K562 (cell line): ENCODE measurements at regions not wholly inside any gene's neighbourhood (a gene's known extent, or its start where the extent isn't known, plus 50 kb on each side); places are given as distances from the start of the nearest gene placed in this dataset.
A peak's percentile ranks its signal among the peaks of the same experiment; 100 is the strongest.

Experiments used
- ATAC-seq: fragments of 200-7000 bp; cut with Tn5 transposase; 3 replicates; pipeline ENCODE4 v1.9.1; 2020; ENCODE audit warnings: moderate library complexity
- BruUV-seq: library from RNA; stranded (reverse); fragments of 400-500 nt; replicated peaks from 2 replicates; lab custom pipeline; 2021; lab: Mats Ljungman, UMichigan
- CTCF ChIA-PET: fragments of 300-600 bp; formaldehyde crosslinking; extraction: SDS; loops from one replicate; lab custom pipeline; 2021; ENCODE audit warnings: low intra/inter-chr PET ratio; lab: Yijun Ruan, JAX
- POLR2A ChIA-PET: fragments of 300-600, 350-650 bp; sonication (Branson Sonifier 250); formaldehyde crosslinking; extraction: SDS; loops from one replicate; lab custom pipeline; 2021; ENCODE audit warnings: antibody characterized with exemption, inconsistent platforms; lab: Yijun Ruan, JAX
- DNase-seq, 4 experiments: peaks; one replicate each; pipeline versions ENCODE4 v3.0.0 to v3.0.0-alpha.2; 2011 to 2018; ENCODE audit warnings: low spot score in 3 of 4, mixed read lengths in 3 of 4; ENCODE audit errors: extremely low read depth in 1 of 4
- FAIRE-seq: peaks from 2 replicates; lab custom pipeline; 2011; peaks lifted over from hg19 to GRCh38; lab: Jason Lieb, UNC
- H2AFZ ChIP-seq: 2 replicates; pipeline ENCODE4 v1.6.0; 2011; ENCODE audit warnings: low read depth, low read length, control low read depth, inconsistent platforms
- H3K27ac ChIP-seq: fragments of 200-600 bp; 3 replicates; pipeline ENCODE4 v1.8.0; 2011; ENCODE audit warnings: low read depth, mild to moderate bottlenecking, control low read depth, inconsistent platforms, low read length, moderate library complexity, mixed read lengths; ENCODE audit errors: extremely low read depth
- H3K27me3 ChIP-seq, 2 experiments: fragments of 300-600 bp in 1 of 2; 2 replicates in 1 of 2; 3 replicates in 1 of 2; pipeline versions ENCODE4 v1.6.0 to v1.8.0; 2011; ENCODE audit warnings: inconsistent platforms in 2 of 2, low read length in 2 of 2, mild to moderate bottlenecking in 1 of 2, mixed read lengths in 1 of 2, moderate library complexity in 1 of 2; ENCODE audit not compliant: control insufficient read depth in 2 of 2, insufficient read depth in 2 of 2
- H3K36me3 ChIP-seq: fragments of 300-600 bp; 3 replicates; pipeline ENCODE4 v1.8.0; 2011; ENCODE audit warnings: mild to moderate bottlenecking, low read length, inconsistent platforms; ENCODE audit not compliant: control insufficient read depth, insufficient read depth
- H3K4me1 ChIP-seq, 2 experiments: fragments of 200-600 bp in 1 of 2; replicated peaks in 1 of 2; 2 replicates in 1 of 2; 3 replicates in 1 of 2; pipeline versions ENCODE4 v1.5.1 to v1.8.0; 2011; ENCODE audit warnings: inconsistent platforms in 2 of 2, low read length in 2 of 2, mild to moderate bottlenecking in 1 of 2, mixed read lengths in 1 of 2, moderate library complexity in 1 of 2; ENCODE audit not compliant: control insufficient read depth in 2 of 2, insufficient read depth in 2 of 2
- H3K4me2 ChIP-seq: 2 replicates; pipeline ENCODE4 v1.6.1; 2011; ENCODE audit warnings: low read length, control low read depth, inconsistent platforms, mixed read lengths; ENCODE audit not compliant: insufficient read depth
- H3K4me3 ChIP-seq: fragments of 200-600 bp; sonication (generic), shearing (Covaris generic); 2 replicates; pipeline ENCODE4 v1.5.1; 2016; ENCODE audit warnings: control low read depth, inconsistent platforms
- H3K79me2 ChIP-seq: fragments of 200-600 bp; 3 replicates; pipeline ENCODE4 v1.8.0; 2011; ENCODE audit warnings: low read length, inconsistent platforms; ENCODE audit not compliant: control insufficient read depth, insufficient read depth
- H3K9ac ChIP-seq, 2 experiments: 2 replicates each; pipeline versions ENCODE4 v1.6.0 to v1.6.1; 2011; ENCODE audit warnings: low read depth in 2 of 2, low read length in 2 of 2, control low read depth in 1 of 2, inconsistent platforms in 1 of 2, mild to moderate bottlenecking in 1 of 2, mixed read lengths in 1 of 2; ENCODE audit not compliant: insufficient read depth in 1 of 2
- H3K9me1 ChIP-seq: one replicate; pipeline ENCODE4 v1.6.0; 2011; ENCODE audit warnings: inconsistent platforms, mild to moderate bottlenecking, low read length, moderate library complexity; ENCODE audit not compliant: control insufficient read depth, insufficient read depth
- H3K9me3 ChIP-seq: replicated peaks from 2 replicates; pipeline ENCODE4 v1.5.1; 2011; ENCODE audit warnings: low read depth, low read length, inconsistent platforms; ENCODE audit not compliant: control insufficient read depth, insufficient read depth
- H4K20me1 ChIP-seq: replicated peaks from 2 replicates; pipeline ENCODE4 v1.6.1; 2011; ENCODE audit warnings: low read length, inconsistent platforms, mixed read lengths; ENCODE audit not compliant: control insufficient read depth, insufficient read depth
- ARID1B ChIP-seq: fragments of 450-650 bp; IDR thresholded peaks from 2 replicates; pipeline ENCODE4 v1.6.1; 2016; ENCODE audit warnings: antibody characterized with exemption, mild to moderate bottlenecking, inconsistent platforms
- C11orf30 ChIP-seq: fragments of 450-650 bp; IDR thresholded peaks from 2 replicates; pipeline ENCODE4 v1.6.1; 2016; ENCODE audit warnings: low read depth, mild to moderate bottlenecking
- DIDO1 ChIP-seq: fragments of 450-650 bp; IDR thresholded peaks from 2 replicates; pipeline ENCODE4 v1.6.1; 2016; ENCODE audit warnings: low read depth, missing biosample characterization, missing genetic modification characterization
- DNMT1 ChIP-seq: fragments of 450-650 bp; IDR thresholded peaks from 2 replicates; pipeline ENCODE4 v1.6.1; 2016; ENCODE audit warnings: antibody characterized with exemption, mild to moderate bottlenecking
- ERF ChIP-seq: fragments of 450-650 bp; formaldehyde crosslinking; IDR thresholded peaks from 2 replicates; pipeline ENCODE4 v1.4.0; 2020; ENCODE audit warnings: mild to moderate bottlenecking, mixed read lengths
- HNRNPH1 ChIP-seq: fragments of 200-400 bp; formaldehyde crosslinking; optimal IDR thresholded peaks from 2 replicates; pipeline ENCODE3; 2017; ENCODE audit warnings: low read depth, mild to moderate bottlenecking, low read length, moderate library complexity
- MAFF ChIP-seq: IDR thresholded peaks from 2 replicates; pipeline ENCODE4 v1.6.1; 2012; ENCODE audit warnings: low read length, improper control_type of control experiment
- MAFG ChIP-seq: fragments of 450-650 bp; conservative IDR thresholded peaks from 2 replicates; pipeline ENCODE4 v1.6.1; 2016; ENCODE audit warnings: missing genetic modification characterization, missing compliant biosample characterization
- MAFK ChIP-seq: IDR thresholded peaks from 2 replicates; pipeline ENCODE4 v1.6.1; 2011; ENCODE audit warnings: low read length, improper control_type of control experiment
- MXI1 ChIP-seq: IDR thresholded peaks from 2 replicates; pipeline ENCODE4 v1.6.1; 2011; ENCODE audit warnings: low read depth, mild to moderate bottlenecking, improper control_type of control experiment, low read length
- MYNN ChIP-seq, 2 experiments: sonication (generic); formaldehyde crosslinking in 1 of 2; IDR thresholded peaks; 2 replicates each; pipeline versions ENCODE4 v1.5.0 to v1.6.1; 2016 to 2020; ENCODE audit warnings: antibody characterized with exemption in 1 of 2, missing genetic modification reagents in 1 of 2
- NFE2 ChIP-seq: IDR thresholded peaks from 2 replicates; pipeline ENCODE4 v1.6.1; 2014; ENCODE audit warnings: antibody characterized with exemption, low read depth
- PRPF4 ChIP-seq: fragments of 200-400 bp; formaldehyde crosslinking; IDR thresholded peaks from one replicate; pipeline ENCODE4 v1.6.1; 2017; ENCODE audit warnings: low read length, low read depth, mild to moderate bottlenecking; ENCODE audit not compliant: insufficient read depth, poor library complexity, severe bottlenecking
- PTTG1 ChIP-seq: fragments of 450-650 bp; IDR thresholded peaks from 2 replicates; pipeline ENCODE4 v1.6.1; 2016; ENCODE audit warnings: low read depth, mild to moderate bottlenecking, missing genetic modification characterization, missing compliant biosample characterization
- ZKSCAN3 ChIP-seq: fragments of 250-450 bp; sonication (Bioruptor Pico); IDR thresholded peaks from 2 replicates; pipeline ENCODE4 v1.4.0; 2020
- ZNF124 ChIP-seq: sonication (generic); formaldehyde crosslinking; IDR thresholded peaks from 2 replicates; pipeline ENCODE4 v1.8.1; 2022; ENCODE audit warnings: missing genetic modification reagents
- ZNF316 ChIP-seq: fragments of 450-650 bp; IDR thresholded peaks from 2 replicates; pipeline ENCODE4 v1.6.1; 2016
- ZNF75A ChIP-seq: fragments of 450-650 bp; formaldehyde crosslinking; IDR thresholded peaks from 2 replicates; pipeline ENCODE4 v1.4.0; 2020; ENCODE audit warnings: mild to moderate bottlenecking
- WGBS: fragments of 100-300 bp; shearing (Covaris generic); methylation state at CpG from one replicate; pipeline ENCODE4 v1.1.6; 2016; ENCODE audit warnings: low coverage, mixed read lengths; ENCODE audit not compliant: insufficient coverage; ENCODE audit errors: missing lambda C conversion rate; 5-methylcytosine and 5-hydroxymethylcytosine counted together
- in situ Hi-C: fragments of 300-500 bp; cut with MboI; formaldehyde crosslinking; loops from 4 replicates; pipeline ENCODE4 v1.15.0; 2018; ENCODE audit warnings: inconsistent platforms, mixed read lengths
- intact Hi-C: fragments of 100-400 bp; cut with micrococcal nuclease; formaldehyde crosslinking; loops from 2 replicates; pipeline ENCODE4 v1.14.2; 2022
- TF ChIP-seq, protein P1 (sequence below): fragments of 450-650 bp; IDR thresholded peaks from 2 replicates; pipeline ENCODE4 v1.7.1; 2018; ENCODE audit warnings: mild to moderate bottlenecking, low read depth; ENCODE audit not compliant: partially characterized antibody

DNA sequence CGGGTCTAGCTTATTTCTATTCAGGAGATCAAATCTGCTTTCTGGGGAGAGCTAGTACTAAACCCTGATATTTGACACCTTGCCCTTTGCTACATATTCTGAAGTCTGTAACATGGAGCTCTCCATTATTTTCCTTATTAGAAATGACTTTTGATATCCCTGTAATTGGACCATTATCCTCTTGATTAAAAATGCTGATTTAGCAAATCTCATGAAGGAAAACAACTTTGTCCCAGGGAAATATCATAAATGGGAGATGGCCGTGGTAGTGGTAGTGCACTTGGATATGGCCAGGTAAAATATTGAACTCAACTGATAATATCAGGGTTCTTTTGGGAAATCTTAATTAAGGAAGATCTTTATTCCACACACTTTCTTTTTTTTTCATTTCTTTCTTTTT, 326.5 kb downstream of the RPRM start:
- no peaks in the 10 kb centered on the region for H3K4me1 ChIP-seq
- H3K79me2 ChIP-seq, result no peaks in the 10 kb centered on the region
- TF ChIP-seq ZKSCAN3 (CRISPR knock-in tag), result no peak
- TF ChIP-seq C11orf30, result peak; percentile 82; the same call in 1 of the 2 replicates
- TF ChIP-seq ZNF124 (CRISPR knock-in tag), result no peak
- TF ChIP-seq MAFK, result peak; percentile 97
- TF ChIP-seq MAFG (tag), result peak; percentile 92
- TF ChIP-seq ZNF75A, result no peak
- TF ChIP-seq MXI1, result no peak
- no peak for TF ChIP-seq NFE2
- TF ChIP-seq ERF (CRISPR knock-in tag), result no peak
- no peak for TF ChIP-seq DNMT1
- peak; percentile 90 for TF ChIP-seq ZNF316
- TF ChIP-seq HNRNPH1, result no peak
- no peak for TF ChIP-seq PTTG1 (tag)
- TF ChIP-seq ARID1B, result no peak
- TF ChIP-seq DIDO1 (tag), result no peak
- TF ChIP-seq MAFF, result peak; percentile 96
- TF ChIP-seq, protein P1, sequence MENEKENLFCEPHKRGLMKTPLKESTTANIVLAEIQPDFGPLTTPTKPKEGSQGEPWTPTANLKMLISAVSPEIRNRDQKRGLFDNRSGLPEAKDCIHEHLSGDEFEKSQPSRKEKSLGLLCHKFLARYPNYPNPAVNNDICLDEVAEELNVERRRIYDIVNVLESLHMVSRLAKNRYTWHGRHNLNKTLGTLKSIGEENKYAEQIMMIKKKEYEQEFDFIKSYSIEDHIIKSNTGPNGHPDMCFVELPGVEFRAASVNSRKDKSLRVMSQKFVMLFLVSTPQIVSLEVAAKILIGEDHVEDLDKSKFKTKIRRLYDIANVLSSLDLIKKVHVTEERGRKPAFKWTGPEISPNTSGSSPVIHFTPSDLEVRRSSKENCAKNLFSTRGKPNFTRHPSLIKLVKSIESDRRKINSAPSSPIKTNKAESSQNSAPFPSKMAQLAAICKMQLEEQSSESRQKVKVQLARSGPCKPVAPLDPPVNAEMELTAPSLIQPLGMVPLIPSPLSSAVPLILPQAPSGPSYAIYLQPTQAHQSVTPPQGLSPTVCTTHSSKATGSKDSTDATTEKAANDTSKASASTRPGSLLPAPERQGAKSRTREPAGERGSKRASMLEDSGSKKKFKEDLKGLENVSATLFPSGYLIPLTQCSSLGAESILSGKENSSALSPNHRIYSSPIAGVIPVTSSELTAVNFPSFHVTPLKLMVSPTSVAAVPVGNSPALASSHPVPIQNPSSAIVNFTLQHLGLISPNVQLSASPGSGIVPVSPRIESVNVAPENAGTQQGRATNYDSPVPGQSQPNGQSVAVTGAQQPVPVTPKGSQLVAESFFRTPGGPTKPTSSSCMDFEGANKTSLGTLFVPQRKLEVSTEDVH, result no peak
- TF ChIP-seq MYNN (IDR thresholded peaks at IDR 0.05), result no peak
- no peak for TF ChIP-seq MYNN (CRISPR knock-in tag; IDR thresholded peaks at IDR 0.05)
- no peak for TF ChIP-seq PRPF4
- DNase-seq (no peak), ATAC-seq (no peak), FAIRE-seq (no peak)
- no peaks in the 10 kb centered on the region for H3K27me3 ChIP-seq
- no peak overlapping the region for H3K9ac ChIP-seq
- H3K9me3 ChIP-seq, result 0 out of 2 replicates have a peak, but pooled peaks cover 2% of the 10 kb centered on the region
- H3K4me2 ChIP-seq, result no peak overlapping the region
- BruUV-seq, result no TSS peak
- WGBS, result 2% methylated on average over 2 of the region's 2 CpGs
- no peaks in the 10 kb centered on the region for H3K9me1 ChIP-seq
- no peaks in the 10 kb centered on the region for H4K20me1 ChIP-seq
- no peak overlapping the region for H2AFZ ChIP-seq
- no peak overlapping the region for H3K27ac ChIP-seq
- ChIA-PET CTCF (no interaction called here), POLR2A (no interaction called here)
- H3K36me3 ChIP-seq, result no peaks in the 10 kb centered on the region
- in situ Hi-C loops, result no loop called here
- intact Hi-C loops, result no loop called here
- H3K4me3 ChIP-seq, result no peak overlapping the region
